GM12878 (cell line): ENCODE measurements at regions not wholly inside any gene's neighbourhood (a gene's known extent, or its start where the extent isn't known, plus 50 kb on each side); places are given as distances from the start of the nearest gene placed in this dataset.

Source experiments
- ATAC-seq: fragments of 200-7000 bp; cut with Tn5 transposase; 3 replicates; pipeline ENCODE4 v1.9.1; 2020; ENCODE audit warnings: mild to moderate bottlenecking, moderate library complexity
- BruUV-seq: library from RNA; stranded (reverse); fragments of 400-500 nt; replicated peaks from 2 replicates; lab custom pipeline; 2021; lab: Mats Ljungman, UMichigan
- CTCF ChIA-PET: fragments of 300-600 bp; sonication (Branson Sonifier 250); formaldehyde crosslinking; extraction: SDS; loops from one replicate; lab custom pipeline; 2021; ENCODE audit warnings: inconsistent platforms; lab: Yijun Ruan, JAX
- POLR2A ChIA-PET: fragments of 350-600 bp; formaldehyde crosslinking; extraction: SDS; loops from one replicate; lab custom pipeline; 2021; ENCODE audit warnings: inconsistent platforms; lab: Charles Lee
- RAD21 ChIA-PET: fragments of 300-600 bp; sonication (Branson Sonifier 250); formaldehyde crosslinking; loops from one replicate; lab custom pipeline; 2023; ENCODE audit warnings: antibody characterized with exemption; ENCODE audit not compliant: unreplicated experiment; lab: Charles Lee
- SMC1A ChIA-PET: fragments of 300-600 bp; sonication (Branson Sonifier 250); formaldehyde crosslinking; loops from one replicate; lab custom pipeline; 2023; ENCODE audit not compliant: unreplicated experiment, uncharacterized antibody; lab: Charles Lee
- DNase-seq: peaks from one replicate; pipeline ENCODE4 v3.0.0-alpha.2; 2011; ENCODE audit warnings: low read depth, low spot score
- FAIRE-seq: peaks from 3 replicates; lab custom pipeline; 2011; peaks lifted over from hg19 to GRCh38; lab: Jason Lieb, UNC
- H2AFZ ChIP-seq: 2 replicates; pipeline ENCODE4 v1.6.0; 2011; ENCODE audit warnings: low read depth, low read length, control low read depth; ENCODE audit not compliant: control insufficient read depth
- H3K27ac ChIP-seq: 2 replicates; pipeline ENCODE4 v1.5.1; 2011; ENCODE audit warnings: control low read depth; ENCODE audit not compliant: control insufficient read depth, insufficient read depth
- H3K27me3 ChIP-seq, 2 experiments: replicated peaks in 1 of 2; 2 replicates each; pipeline versions ENCODE4 v1.6.0 to v1.6.1; 2011; ENCODE audit warnings: low read length in 1 of 2; ENCODE audit not compliant: control insufficient read depth in 2 of 2, insufficient read depth in 2 of 2
- H3K36me3 ChIP-seq, 2 experiments: 2 replicates each; pipeline ENCODE4 v1.5.1; 2011; ENCODE audit warnings: low read length in 1 of 2; ENCODE audit not compliant: control insufficient read depth in 2 of 2, insufficient read depth in 2 of 2
- H3K4me1 ChIP-seq: 2 replicates; pipeline ENCODE4 v1.6.1; 2011; ENCODE audit warnings: mild to moderate bottlenecking, low read length, moderate library complexity, mixed read lengths; ENCODE audit not compliant: control insufficient read depth, insufficient read depth
- H3K4me2 ChIP-seq: 2 replicates; pipeline ENCODE4 v1.6.0; 2011; ENCODE audit warnings: control low read depth; ENCODE audit not compliant: control insufficient read depth, insufficient read depth
- H3K4me3 ChIP-seq: fragments of 200-600 bp; sonication (generic); 2 replicates; pipeline ENCODE4 v1.5.1; 2016
- H3K79me2 ChIP-seq: 2 replicates; pipeline ENCODE4 v1.6.0; 2011; ENCODE audit warnings: low read length; ENCODE audit not compliant: control insufficient read depth, insufficient read depth
- H3K9ac ChIP-seq: 2 replicates; pipeline ENCODE4 v1.8.0; 2011; ENCODE audit warnings: low read length, control low read depth, mixed read lengths; ENCODE audit not compliant: control insufficient read depth, insufficient read depth
- H3K9me3 ChIP-seq: replicated peaks from 3 replicates; pipeline ENCODE4 v1.5.1; 2011; ENCODE audit warnings: mild to moderate bottlenecking, low read length; ENCODE audit not compliant: control insufficient read depth, insufficient read depth
- H4K20me1 ChIP-seq: 2 replicates; pipeline ENCODE4 v1.6.0; 2011; ENCODE audit not compliant: control insufficient read depth, insufficient read depth
- BHLHE40 ChIP-seq, 2 experiments: fragments of 450-650 bp in 1 of 2; IDR thresholded peaks; 2 replicates each; pipeline ENCODE4 v1.6.1; 2011 to 2017; ENCODE audit warnings: low read depth in 2 of 2, borderline replicate concordance in 1 of 2, improper control_type of control experiment in 1 of 2, low read length in 1 of 2, mild to moderate bottlenecking in 1 of 2
- CBX5 ChIP-seq: sonication (generic); IDR thresholded peaks from 2 replicates; pipeline ENCODE4 v1.6.1; 2016; ENCODE audit warnings: low read depth, moderate library complexity, mild to moderate bottlenecking, inconsistent platforms
- MEF2A ChIP-seq: IDR thresholded peaks from 2 replicates; pipeline ENCODE4 v1.6.1; 2011; ENCODE audit warnings: low read depth, mild to moderate bottlenecking, low read length, moderate library complexity; ENCODE audit not compliant: insufficient read depth
- MTA2 ChIP-seq: fragments of 450-650 bp; IDR thresholded peaks from 2 replicates; pipeline ENCODE4 v1.6.1; 2016; ENCODE audit warnings: low read depth, mild to moderate bottlenecking, moderate library complexity
- MXI1 ChIP-seq: fragments of 150-350 bp; IDR thresholded peaks from 2 replicates; pipeline ENCODE4 v1.6.1; 2011; ENCODE audit warnings: low read depth, mild to moderate bottlenecking, inconsistent platforms, low read length, improper control_type of control experiment
- PAX8 ChIP-seq: fragments of 450-650 bp; IDR thresholded peaks from 2 replicates; pipeline ENCODE4 v1.6.1; 2017; ENCODE audit warnings: mild to moderate bottlenecking, moderate library complexity
- TCF7 ChIP-seq: IDR thresholded peaks from 2 replicates; pipeline ENCODE4 v1.6.1; 2014; ENCODE audit warnings: antibody characterized with exemption, borderline replicate concordance
- WRNIP1 ChIP-seq: IDR thresholded peaks from 2 replicates; pipeline ENCODE4 v1.6.1; 2011; ENCODE audit warnings: low read depth, low read length, improper control_type of control experiment, borderline replicate concordance
- YY1 ChIP-seq: IDR thresholded peaks from 2 replicates; pipeline ENCODE4 v1.6.1; 2011; ENCODE audit warnings: low read depth, mild to moderate bottlenecking, low read length
- ZBTB11 ChIP-seq: fragments of 450-650 bp; formaldehyde crosslinking; IDR thresholded peaks from 2 replicates; pipeline ENCODE4 v1.5.0; 2022; ENCODE audit warnings: mild to moderate bottlenecking, missing genetic modification characterization
- ZNF207 ChIP-seq: fragments of 450-650 bp; IDR thresholded peaks from 2 replicates; pipeline ENCODE4 v1.6.1; 2014; ENCODE audit warnings: antibody characterized with exemption, mild to moderate bottlenecking, borderline replicate concordance
- ZNF384 ChIP-seq: IDR thresholded peaks from 2 replicates; pipeline ENCODE4 v1.6.1; 2012; ENCODE audit warnings: low read depth, mild to moderate bottlenecking, low read length, improper control_type of control experiment, borderline replicate concordance
- WGBS: methylation state at CpG from one replicate; pipeline ENCODE4 v1.1.6; 2016; ENCODE audit warnings: low lambda C conversion rate; ENCODE audit not compliant: insufficient replicate concordance, insufficient coverage; ENCODE audit errors: missing lambda C conversion rate; 5-methylcytosine and 5-hydroxymethylcytosine counted together
- in situ Hi-C: fragments of 300-500 bp; cut with MboI; formaldehyde crosslinking; loops from 9 replicates; pipeline ENCODE4 v1.14.3; 2018; ENCODE audit warnings: mixed read lengths
- intact Hi-C: fragments of 100-400 bp; cut with micrococcal nuclease; formaldehyde crosslinking; loops from one replicate; pipeline ENCODE4 v1.14.2; 2022; ENCODE audit not compliant: unreplicated experiment
- TF ChIP-seq, protein P1 (sequence below): IDR thresholded peaks from 2 replicates; pipeline ENCODE4 v1.6.1; 2012; ENCODE audit warnings: low read length, inconsistent platforms
- TF ChIP-seq, protein P2 (sequence below): fragments of 150-350 bp; IDR thresholded peaks from 2 replicates; pipeline ENCODE4 v1.6.1; 2016; ENCODE audit warnings: low read depth, low read length

DNA sequence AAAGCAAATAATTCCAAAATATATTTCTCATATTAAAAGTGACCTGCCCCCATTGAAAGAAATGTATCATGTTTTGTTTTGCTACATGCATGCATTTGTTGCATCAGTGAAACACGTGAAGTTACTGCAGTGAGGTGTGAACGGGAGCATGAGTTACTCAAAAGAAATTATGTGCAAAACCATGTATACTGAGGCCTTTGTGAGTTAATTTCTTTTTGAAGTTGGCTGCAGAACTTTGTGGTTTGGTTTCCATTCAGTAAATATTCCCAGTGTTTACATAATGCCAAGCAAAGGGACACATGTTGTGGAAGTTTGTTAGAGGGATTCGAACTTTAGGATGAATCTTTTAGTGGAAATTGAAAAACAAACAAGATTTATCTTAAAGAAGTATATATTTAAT, 619.4 kb upstream of the ADAMTS5 start:
- ChIA-PET SMC1A (no interaction called here), POLR2A (no interaction called here), RAD21 (no interaction called here), CTCF (no interaction called here)
- in situ Hi-C loops (no loop called here), intact Hi-C loops (no loop called here)
- Histone ChIP-seq H2AFZ (no peak overlapping the region), H3K27ac (no peak overlapping the region), H3K9ac (no peak overlapping the region), H3K79me2 (no peaks in the 10 kb centered on the region), H3K27me3 (no peaks in the 10 kb centered on the region), H4K20me1 (no peaks in the 10 kb centered on the region), H3K4me1 (no peaks in the 10 kb centered on the region), H3K9me3 (no peaks in the 10 kb centered on the region), H3K4me2 (no peak overlapping the region), H3K4me3 (no peak overlapping the region), H3K36me3 (no peaks in the 10 kb centered on the region)
- no peak for DNase-seq
- ATAC-seq = no peak
- TF ChIP-seq ZNF384 = no peak
- TF ChIP-seq MXI1 = no peak
- TF ChIP-seq, protein P1, sequence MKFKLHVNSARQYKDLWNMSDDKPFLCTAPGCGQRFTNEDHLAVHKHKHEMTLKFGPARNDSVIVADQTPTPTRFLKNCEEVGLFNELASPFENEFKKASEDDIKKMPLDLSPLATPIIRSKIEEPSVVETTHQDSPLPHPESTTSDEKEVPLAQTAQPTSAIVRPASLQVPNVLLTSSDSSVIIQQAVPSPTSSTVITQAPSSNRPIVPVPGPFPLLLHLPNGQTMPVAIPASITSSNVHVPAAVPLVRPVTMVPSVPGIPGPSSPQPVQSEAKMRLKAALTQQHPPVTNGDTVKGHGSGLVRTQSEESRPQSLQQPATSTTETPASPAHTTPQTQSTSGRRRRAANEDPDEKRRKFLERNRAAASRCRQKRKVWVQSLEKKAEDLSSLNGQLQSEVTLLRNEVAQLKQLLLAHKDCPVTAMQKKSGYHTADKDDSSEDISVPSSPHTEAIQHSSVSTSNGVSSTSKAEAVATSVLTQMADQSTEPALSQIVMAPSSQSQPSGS = no peak
- TF ChIP-seq WRNIP1 = no peak
- no peak for TF ChIP-seq ZBTB11
- no peak for TF ChIP-seq MEF2A
- no peak for TF ChIP-seq BHLHE40 (IDR thresholded peaks at IDR 0.05; ENCODE audit: borderline replicate concordance in 1 of 2, low read depth in 2 of 2, low read length in 1 of 2)
- no peak for TF ChIP-seq TCF7
- no peak for TF ChIP-seq ZNF207
- TF ChIP-seq, protein P2, sequence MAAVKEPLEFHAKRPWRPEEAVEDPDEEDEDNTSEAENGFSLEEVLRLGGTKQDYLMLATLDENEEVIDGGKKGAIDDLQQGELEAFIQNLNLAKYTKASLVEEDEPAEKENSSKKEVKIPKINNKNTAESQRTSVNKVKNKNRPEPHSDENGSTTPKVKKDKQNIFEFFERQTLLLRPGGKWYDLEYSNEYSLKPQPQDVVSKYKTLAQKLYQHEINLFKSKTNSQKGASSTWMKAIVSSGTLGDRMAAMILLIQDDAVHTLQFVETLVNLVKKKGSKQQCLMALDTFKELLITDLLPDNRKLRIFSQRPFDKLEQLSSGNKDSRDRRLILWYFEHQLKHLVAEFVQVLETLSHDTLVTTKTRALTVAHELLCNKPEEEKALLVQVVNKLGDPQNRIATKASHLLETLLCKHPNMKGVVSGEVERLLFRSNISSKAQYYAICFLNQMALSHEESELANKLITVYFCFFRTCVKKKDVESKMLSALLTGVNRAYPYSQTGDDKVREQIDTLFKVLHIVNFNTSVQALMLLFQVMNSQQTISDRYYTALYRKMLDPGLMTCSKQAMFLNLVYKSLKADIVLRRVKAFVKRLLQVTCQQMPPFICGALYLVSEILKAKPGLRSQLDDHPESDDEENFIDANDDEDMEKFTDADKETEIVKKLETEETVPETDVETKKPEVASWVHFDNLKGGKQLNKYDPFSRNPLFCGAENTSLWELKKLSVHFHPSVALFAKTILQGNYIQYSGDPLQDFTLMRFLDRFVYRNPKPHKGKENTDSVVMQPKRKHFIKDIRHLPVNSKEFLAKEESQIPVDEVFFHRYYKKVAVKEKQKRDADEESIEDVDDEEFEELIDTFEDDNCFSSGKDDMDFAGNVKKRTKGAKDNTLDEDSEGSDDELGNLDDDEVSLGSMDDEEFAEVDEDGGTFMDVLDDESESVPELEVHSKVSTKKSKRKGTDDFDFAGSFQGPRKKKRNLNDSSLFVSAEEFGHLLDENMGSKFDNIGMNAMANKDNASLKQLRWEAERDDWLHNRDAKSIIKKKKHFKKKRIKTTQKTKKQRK = no peak
- TF ChIP-seq YY1 = no peak
- TF ChIP-seq MTA2 = no peak
- TF ChIP-seq PAX8 = no peak
- TF ChIP-seq CBX5 = no peak
- no TSS peak for BruUV-seq
- FAIRE-seq = no peak
- 0% methylated on average over 3 of the region's 3 CpGs for WGBS
